ENCODE measurements at regions not wholly inside any gene's neighbourhood (a gene's known extent, or its start where the extent isn't known, plus 50 kb on each side); places are given as distances from the start of the nearest gene placed in this dataset.

DNA sequence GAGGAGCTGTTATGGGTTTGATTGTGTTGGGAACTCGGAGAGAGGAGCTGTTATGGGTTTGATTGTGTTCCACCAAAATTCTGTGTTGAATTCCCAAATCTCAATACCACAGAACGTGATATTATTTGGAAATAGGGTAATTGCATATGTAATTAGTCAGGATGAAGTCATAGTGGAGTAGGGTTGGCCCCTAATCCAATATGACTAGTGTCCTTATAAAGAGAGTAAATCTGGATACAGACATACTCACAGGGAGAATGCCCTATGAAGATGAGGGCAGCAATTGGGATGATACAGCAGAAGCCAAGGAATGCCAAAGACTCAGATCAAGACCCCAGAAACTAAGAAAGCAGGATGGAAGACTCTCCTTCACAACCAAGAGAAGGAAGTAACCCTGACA is 1023.2 kb upstream of the ZEB2 start:
- ATAC-seq = no peak

DNA sequence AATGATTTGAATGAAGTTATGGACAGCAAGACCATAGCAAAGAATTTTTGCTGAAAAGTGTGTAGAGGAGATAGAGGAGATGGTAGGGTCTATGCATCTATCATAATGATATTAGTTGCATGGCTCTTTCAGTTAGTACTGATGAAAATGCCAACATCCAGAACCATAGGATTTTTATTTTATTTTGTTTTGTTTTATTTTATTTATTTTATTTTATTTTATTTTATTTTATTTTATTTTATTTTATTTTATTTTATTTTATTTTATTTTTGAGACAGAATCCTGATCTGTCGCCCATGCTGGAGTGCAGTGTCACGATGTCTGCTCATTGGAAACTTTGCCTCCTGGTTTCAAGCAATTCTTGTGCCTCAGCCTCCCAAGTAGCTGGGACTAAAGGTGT is 1021.1 kb upstream of the ZEB2 start:
- no peak for ATAC-seq
- no peak for TF ChIP-seq ESRRG (CRISPR knock-in tag; IDR thresholded peaks at IDR 0.05)
- no peak for TF ChIP-seq ISL1 (CRISPR knock-in tag; IDR thresholded peaks at IDR 0.05)
- no peak for TF ChIP-seq BACH2 (CRISPR knock-in tag; IDR thresholded peaks at IDR 0.05; ENCODE audit: borderline replicate concordance)
- no peak for TF ChIP-seq ZFP30 (CRISPR knock-in tag; IDR thresholded peaks at IDR 0.05)
- TF ChIP-seq, protein P1, sequence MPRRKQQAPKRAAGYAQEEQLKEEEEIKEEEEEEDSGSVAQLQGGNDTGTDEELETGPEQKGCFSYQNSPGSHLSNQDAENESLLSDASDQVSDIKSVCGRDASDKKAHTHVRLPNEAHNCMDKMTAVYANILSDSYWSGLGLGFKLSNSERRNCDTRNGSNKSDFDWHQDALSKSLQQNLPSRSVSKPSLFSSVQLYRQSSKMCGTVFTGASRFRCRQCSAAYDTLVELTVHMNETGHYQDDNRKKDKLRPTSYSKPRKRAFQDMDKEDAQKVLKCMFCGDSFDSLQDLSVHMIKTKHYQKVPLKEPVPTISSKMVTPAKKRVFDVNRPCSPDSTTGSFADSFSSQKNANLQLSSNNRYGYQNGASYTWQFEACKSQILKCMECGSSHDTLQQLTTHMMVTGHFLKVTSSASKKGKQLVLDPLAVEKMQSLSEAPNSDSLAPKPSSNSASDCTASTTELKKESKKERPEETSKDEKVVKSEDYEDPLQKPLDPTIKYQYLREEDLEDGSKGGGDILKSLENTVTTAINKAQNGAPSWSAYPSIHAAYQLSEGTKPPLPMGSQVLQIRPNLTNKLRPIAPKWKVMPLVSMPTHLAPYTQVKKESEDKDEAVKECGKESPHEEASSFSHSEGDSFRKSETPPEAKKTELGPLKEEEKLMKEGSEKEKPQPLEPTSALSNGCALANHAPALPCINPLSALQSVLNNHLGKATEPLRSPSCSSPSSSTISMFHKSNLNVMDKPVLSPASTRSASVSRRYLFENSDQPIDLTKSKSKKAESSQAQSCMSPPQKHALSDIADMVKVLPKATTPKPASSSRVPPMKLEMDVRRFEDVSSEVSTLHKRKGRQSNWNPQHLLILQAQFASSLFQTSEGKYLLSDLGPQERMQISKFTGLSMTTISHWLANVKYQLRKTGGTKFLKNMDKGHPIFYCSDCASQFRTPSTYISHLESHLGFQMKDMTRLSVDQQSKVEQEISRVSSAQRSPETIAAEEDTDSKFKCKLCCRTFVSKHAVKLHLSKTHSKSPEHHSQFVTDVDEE (CRISPR knock-in tag; IDR thresholded peaks at IDR 0.05) = no peak
- no peak for TF ChIP-seq OSR1 (CRISPR knock-in tag; IDR thresholded peaks at IDR 0.05)
- TF ChIP-seq ZNF70 (CRISPR knock-in tag; IDR thresholded peaks at IDR 0.05) = no peak
- TF ChIP-seq TOX (CRISPR knock-in tag; IDR thresholded peaks at IDR 0.05; ENCODE audit: borderline replicate concordance) = no peak
- TF ChIP-seq ZNF8 (CRISPR knock-in tag; IDR thresholded peaks at IDR 0.05) = no peak
- TF ChIP-seq PPARA (CRISPR knock-in tag; IDR thresholded peaks at IDR 0.05; ENCODE audit: borderline replicate concordance) = no peak
- no peak for TF ChIP-seq TCF4 (CRISPR knock-in tag; IDR thresholded peaks at IDR 0.05; ENCODE audit: borderline replicate concordance)
- TF ChIP-seq, protein P2, sequence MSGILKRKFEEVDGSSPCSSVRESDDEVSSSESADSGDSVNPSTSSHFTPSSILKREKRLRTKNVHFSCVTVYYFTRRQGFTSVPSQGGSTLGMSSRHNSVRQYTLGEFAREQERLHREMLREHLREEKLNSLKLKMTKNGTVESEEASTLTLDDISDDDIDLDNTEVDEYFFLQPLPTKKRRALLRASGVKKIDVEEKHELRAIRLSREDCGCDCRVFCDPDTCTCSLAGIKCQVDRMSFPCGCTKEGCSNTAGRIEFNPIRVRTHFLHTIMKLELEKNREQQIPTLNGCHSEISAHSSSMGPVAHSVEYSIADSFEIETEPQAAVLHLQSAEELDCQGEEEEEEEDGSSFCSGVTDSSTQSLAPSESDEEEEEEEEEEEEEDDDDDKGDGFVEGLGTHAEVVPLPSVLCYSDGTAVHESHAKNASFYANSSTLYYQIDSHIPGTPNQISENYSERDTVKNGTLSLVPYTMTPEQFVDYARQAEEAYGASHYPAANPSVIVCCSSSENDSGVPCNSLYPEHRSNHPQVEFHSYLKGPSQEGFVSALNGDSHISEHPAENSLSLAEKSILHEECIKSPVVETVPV (CRISPR knock-in tag; IDR thresholded peaks at IDR 0.05) = no peak
- TF ChIP-seq ZC3H10 (CRISPR knock-in tag; IDR thresholded peaks at IDR 0.05) = no peak
- no peak for TF ChIP-seq ARNTL (CRISPR knock-in tag; IDR thresholded peaks at IDR 0.05; ENCODE audit: borderline replicate concordance, low read depth)
- TF ChIP-seq RARB (CRISPR knock-in tag; IDR thresholded peaks at IDR 0.05) = no peak
- TF ChIP-seq ZFP3 (CRISPR knock-in tag; IDR thresholded peaks at IDR 0.05) = no peak

More for the DNA sequence above, 1023.2 kb upstream of the ZEB2 start:
- TF ChIP-seq ISL1 (CRISPR knock-in tag; IDR thresholded peaks at IDR 0.05) (no peak), ZNF565 (CRISPR knock-in tag; conservative IDR thresholded peaks at IDR 0.05; ENCODE audit: low read depth) (no peak), ZC3H10 (CRISPR knock-in tag; IDR thresholded peaks at IDR 0.05) (no peak), BACH2 (CRISPR knock-in tag; IDR thresholded peaks at IDR 0.05; ENCODE audit: borderline replicate concordance) (no peak), ZNF8 (CRISPR knock-in tag; IDR thresholded peaks at IDR 0.05) (no peak), SNAI2 (CRISPR knock-in tag; IDR thresholded peaks at IDR 0.05) (no peak), GLIS3 (CRISPR knock-in tag; IDR thresholded peaks at IDR 0.05) (no peak), CSDC2 (CRISPR knock-in tag; IDR thresholded peaks at IDR 0.05) (no peak), PPARA (CRISPR knock-in tag; IDR thresholded peaks at IDR 0.05; ENCODE audit: borderline replicate concordance) (no peak), RARB (CRISPR knock-in tag; IDR thresholded peaks at IDR 0.05) (no peak), ESRRG (CRISPR knock-in tag; IDR thresholded peaks at IDR 0.05) (no peak), TCF4 (CRISPR knock-in tag; IDR thresholded peaks at IDR 0.05; ENCODE audit: borderline replicate concordance) (no peak), ZFP3 (CRISPR knock-in tag; IDR thresholded peaks at IDR 0.05) (no peak), ARNTL (CRISPR knock-in tag; IDR thresholded peaks at IDR 0.05; ENCODE audit: borderline replicate concordance, low read depth) (no peak), OSR1 (CRISPR knock-in tag; IDR thresholded peaks at IDR 0.05) (no peak), ZFP30 (CRISPR knock-in tag; IDR thresholded peaks at IDR 0.05) (no peak)
- TF ChIP-seq, protein P3, sequence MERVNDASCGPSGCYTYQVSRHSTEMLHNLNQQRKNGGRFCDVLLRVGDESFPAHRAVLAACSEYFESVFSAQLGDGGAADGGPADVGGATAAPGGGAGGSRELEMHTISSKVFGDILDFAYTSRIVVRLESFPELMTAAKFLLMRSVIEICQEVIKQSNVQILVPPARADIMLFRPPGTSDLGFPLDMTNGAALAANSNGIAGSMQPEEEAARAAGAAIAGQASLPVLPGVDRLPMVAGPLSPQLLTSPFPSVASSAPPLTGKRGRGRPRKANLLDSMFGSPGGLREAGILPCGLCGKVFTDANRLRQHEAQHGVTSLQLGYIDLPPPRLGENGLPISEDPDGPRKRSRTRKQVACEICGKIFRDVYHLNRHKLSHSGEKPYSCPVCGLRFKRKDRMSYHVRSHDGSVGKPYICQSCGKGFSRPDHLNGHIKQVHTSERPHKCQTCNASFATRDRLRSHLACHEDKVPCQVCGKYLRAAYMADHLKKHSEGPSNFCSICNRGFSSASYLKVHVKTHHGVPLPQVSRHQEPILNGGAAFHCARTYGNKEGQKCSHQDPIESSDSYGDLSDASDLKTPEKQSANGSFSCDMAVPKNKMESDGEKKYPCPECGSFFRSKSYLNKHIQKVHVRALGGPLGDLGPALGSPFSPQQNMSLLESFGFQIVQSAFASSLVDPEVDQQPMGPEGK (CRISPR knock-in tag; IDR thresholded peaks at IDR 0.05; ENCODE audit: borderline replicate concordance) = no peak
- TF ChIP-seq, protein P4, sequence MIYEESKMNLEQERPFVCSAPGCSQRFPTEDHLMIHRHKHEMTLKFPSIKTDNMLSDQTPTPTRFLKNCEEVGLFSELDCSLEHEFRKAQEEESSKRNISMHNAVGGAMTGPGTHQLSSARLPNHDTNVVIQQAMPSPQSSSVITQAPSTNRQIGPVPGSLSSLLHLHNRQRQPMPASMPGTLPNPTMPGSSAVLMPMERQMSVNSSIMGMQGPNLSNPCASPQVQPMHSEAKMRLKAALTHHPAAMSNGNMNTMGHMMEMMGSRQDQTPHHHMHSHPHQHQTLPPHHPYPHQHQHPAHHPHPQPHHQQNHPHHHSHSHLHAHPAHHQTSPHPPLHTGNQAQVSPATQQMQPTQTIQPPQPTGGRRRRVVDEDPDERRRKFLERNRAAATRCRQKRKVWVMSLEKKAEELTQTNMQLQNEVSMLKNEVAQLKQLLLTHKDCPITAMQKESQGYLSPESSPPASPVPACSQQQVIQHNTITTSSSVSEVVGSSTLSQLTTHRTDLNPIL (CRISPR knock-in tag; IDR thresholded peaks at IDR 0.05; ENCODE audit: low read depth) = no peak
- TF ChIP-seq, protein P5, sequence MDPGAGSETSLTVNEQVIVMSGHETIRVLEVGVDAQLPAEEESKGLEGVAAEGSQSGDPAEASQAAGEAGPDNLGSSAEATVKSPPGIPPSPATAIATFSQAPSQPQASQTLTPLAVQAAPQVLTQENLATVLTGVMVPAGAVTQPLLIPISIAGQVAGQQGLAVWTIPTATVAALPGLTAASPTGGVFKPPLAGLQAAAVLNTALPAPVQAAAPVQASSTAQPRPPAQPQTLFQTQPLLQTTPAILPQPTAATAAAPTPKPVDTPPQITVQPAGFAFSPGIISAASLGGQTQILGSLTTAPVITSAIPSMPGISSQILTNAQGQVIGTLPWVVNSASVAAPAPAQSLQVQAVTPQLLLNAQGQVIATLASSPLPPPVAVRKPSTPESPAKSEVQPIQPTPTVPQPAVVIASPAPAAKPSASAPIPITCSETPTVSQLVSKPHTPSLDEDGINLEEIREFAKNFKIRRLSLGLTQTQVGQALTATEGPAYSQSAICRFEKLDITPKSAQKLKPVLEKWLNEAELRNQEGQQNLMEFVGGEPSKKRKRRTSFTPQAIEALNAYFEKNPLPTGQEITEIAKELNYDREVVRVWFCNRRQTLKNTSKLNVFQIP (CRISPR knock-in tag; IDR thresholded peaks at IDR 0.05; ENCODE audit: borderline replicate concordance, low read depth) = no peak
